ENCODE measurements at regions not wholly inside any gene's neighbourhood (a gene's known extent, or its start where the extent isn't known, plus 50 kb on each side); places are given as distances from the start of the nearest gene placed in this dataset.

- TF ChIP-seq CTCF (IDR thresholded peaks at IDR 0.05) (no peak), POLR2A (IDR thresholded peaks at IDR 0.05) (no peak)
Observed at GRCh38 chr17:72311004-72311403, 190.2 kb downstream of the SOX9 start.

Measured in thyroid gland (tissue), 4 donors.